ENCODE measurements at regions not wholly inside any gene's neighbourhood (a gene's known extent, or its start where the extent isn't known, plus 50 kb on each side); places are given as distances from the start of the nearest gene placed in this dataset.

DNA sequence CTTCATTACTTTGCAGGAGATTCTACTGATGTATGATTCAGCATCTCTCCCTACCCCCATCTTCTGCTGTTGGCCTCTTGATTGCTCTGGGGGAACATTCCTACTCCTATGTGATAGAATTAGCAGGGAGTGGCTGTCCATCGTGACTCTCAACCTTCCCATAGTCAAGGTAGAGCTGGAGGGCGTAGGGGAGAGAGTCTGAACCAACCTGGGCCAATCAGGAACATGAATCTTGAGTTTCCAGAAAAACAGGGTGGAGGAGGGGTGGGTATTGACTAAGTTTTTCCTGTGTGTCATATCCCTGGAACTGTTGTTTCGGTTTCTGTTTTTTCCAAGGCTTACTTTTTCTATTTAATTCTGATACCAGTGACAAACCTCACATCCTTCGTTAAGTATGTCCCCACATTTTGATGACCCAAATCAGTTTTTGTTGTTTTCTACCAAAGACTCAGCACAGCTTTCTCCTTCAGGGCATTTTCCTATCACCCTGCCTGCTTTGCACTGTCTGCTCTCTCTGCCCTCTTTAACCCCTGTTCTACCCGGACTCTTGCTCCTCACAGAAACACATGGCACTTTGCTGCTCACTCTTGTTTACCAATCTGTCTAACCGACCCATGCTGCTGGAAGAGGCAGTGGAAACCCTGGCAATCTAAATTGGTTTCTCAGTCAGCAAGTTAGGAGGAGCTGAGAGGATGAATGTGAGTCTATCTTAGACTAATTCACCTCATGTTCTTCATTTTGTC, 1428.3 kb downstream of the AACS start:
- Histone ChIP-seq H3K4me1 (ENCODE audit: low read depth) (no peaks in the 10 kb centered on the region), H3K27ac (no peak overlapping the region), H3K36me3 (no peaks in the 10 kb centered on the region), H3K27me3 (no peaks in the 10 kb centered on the region), H3K4me3 (no peak overlapping the region), H3K9me3 (ENCODE audit: low read depth) (no peaks in the 10 kb centered on the region)
- peak in 1 of 2 donors; percentile 37 for DNase-seq (ENCODE audit: low read depth in 1 of 2, low spot score in 1 of 2)
- TF ChIP-seq, protein P1, sequence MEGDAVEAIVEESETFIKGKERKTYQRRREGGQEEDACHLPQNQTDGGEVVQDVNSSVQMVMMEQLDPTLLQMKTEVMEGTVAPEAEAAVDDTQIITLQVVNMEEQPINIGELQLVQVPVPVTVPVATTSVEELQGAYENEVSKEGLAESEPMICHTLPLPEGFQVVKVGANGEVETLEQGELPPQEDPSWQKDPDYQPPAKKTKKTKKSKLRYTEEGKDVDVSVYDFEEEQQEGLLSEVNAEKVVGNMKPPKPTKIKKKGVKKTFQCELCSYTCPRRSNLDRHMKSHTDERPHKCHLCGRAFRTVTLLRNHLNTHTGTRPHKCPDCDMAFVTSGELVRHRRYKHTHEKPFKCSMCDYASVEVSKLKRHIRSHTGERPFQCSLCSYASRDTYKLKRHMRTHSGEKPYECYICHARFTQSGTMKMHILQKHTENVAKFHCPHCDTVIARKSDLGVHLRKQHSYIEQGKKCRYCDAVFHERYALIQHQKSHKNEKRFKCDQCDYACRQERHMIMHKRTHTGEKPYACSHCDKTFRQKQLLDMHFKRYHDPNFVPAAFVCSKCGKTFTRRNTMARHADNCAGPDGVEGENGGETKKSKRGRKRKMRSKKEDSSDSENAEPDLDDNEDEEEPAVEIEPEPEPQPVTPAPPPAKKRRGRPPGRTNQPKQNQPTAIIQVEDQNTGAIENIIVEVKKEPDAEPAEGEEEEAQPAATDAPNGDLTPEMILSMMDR (IDR thresholded peaks at IDR 0.05; ENCODE audit: low read depth, low read length): no peak

DNA sequence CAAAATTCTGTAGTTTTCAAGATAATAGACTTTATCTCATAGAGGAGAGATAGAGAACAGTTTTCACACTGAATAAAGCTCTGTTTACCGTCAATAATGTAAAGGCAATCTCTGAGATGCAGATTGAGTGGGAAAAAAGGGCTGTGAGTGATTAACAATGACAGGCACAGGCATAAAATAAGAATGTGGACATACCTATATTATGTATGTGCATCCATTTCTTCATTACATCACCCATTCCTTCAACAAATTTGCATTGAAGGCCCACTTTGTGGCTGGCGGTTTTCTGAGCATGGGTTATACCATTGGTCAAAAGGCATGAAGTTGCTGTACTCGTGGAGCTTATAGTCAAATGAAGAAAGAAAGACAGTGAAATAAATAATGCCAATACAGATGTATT, 1431.0 kb downstream of the AACS start:
- H3K36me3 ChIP-seq: no peaks in the 10 kb centered on the region
- H3K4me3 ChIP-seq: no peak overlapping the region
- H3K4me1 ChIP-seq (ENCODE audit: low read depth): no peaks in the 10 kb centered on the region
- DNase-seq (ENCODE audit: low read depth in 1 of 2, low spot score in 1 of 2): no peak
- no peak overlapping the region for H3K27ac ChIP-seq
- no peaks in the 10 kb centered on the region for H3K9me3 ChIP-seq (ENCODE audit: low read depth)
- TF ChIP-seq, protein P1 (IDR thresholded peaks at IDR 0.05; ENCODE audit: low read depth, low read length): no peak
- no peaks in the 10 kb centered on the region for H3K27me3 ChIP-seq

DNA sequence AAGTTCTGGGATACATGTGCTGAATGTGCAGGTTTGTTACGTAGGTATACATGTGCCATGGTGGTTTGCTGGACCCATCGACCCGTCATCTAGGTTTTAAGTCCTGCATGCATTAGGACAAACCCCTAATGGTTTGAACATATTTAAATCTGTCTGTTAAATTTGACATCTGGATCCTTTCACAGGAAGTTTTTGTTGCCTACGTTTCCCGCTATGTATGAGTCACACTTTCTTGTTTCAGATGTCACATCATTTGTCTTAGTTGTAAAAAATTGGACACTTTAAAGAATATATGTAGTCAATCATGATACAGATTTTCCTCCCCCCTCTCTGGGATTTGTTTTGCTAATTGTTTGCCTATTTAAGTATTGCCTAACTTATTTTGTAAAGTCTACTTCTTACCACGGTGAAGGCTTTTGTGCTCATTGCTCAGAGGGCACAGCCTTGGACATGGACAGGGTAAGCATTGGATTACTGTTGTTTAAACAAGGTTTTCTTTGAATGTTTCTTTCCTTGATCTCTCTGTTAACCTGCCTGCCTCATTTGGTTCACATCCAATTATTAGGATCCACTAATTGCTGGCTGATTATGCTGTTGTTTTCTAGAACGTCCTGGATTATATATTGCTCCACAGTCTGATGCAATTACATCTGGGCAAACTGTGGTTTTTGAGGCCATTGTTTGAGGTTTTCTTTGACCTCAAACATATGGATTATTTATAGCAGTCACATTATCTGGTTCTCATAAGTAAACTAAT, 1441.4 kb downstream of the AACS start:
- TF ChIP-seq, protein P1 (IDR thresholded peaks at IDR 0.05; ENCODE audit: low read depth, low read length): no peak
- no peak for DNase-seq (ENCODE audit: low read depth in 1 of 2, low spot score in 1 of 2)
- no peak overlapping the region for H3K4me3 ChIP-seq

DNA sequence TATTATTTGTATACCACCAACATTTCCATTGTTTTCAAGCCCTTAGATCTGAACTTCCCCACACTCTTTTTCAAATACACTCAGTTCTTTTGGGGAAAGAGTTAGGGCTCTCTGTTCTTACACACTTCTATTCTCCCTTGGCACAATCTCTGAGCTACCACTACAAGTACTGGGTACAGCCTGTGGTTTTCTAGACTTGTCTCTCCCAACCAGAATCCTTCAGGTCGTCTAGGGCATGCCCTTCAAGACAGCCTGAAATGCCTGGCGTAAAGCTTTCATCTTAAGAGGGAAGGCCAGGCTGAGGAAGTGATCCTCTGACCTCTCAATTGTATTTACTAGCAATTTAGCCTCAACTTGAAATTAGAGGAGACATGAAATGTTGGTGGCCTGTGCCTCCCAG, 1442.0 kb downstream of the AACS start:
- no peak overlapping the region for H3K27ac ChIP-seq
- no peaks in the 10 kb centered on the region for H3K36me3 ChIP-seq
- no peak overlapping the region for H3K4me3 ChIP-seq
- TF ChIP-seq, protein P1 (IDR thresholded peaks at IDR 0.05; ENCODE audit: low read depth, low read length): no peak
- no peaks in the 10 kb centered on the region for H3K9me3 ChIP-seq (ENCODE audit: low read depth)
- no peaks in the 10 kb centered on the region for H3K27me3 ChIP-seq
- no peak for DNase-seq (ENCODE audit: low read depth in 1 of 2, low spot score in 1 of 2)
- no peaks in the 10 kb centered on the region for H3K4me1 ChIP-seq (ENCODE audit: low read depth)

More for the DNA sequence above, 1441.4 kb downstream of the AACS start:
- H3K27ac ChIP-seq: no peak overlapping the region
- H3K27me3 ChIP-seq: no peaks in the 10 kb centered on the region
- H3K4me1 ChIP-seq (ENCODE audit: low read depth): no peaks in the 10 kb centered on the region
- no peaks in the 10 kb centered on the region for H3K36me3 ChIP-seq
- H3K9me3 ChIP-seq (ENCODE audit: low read depth): no peaks in the 10 kb centered on the region

DNA sequence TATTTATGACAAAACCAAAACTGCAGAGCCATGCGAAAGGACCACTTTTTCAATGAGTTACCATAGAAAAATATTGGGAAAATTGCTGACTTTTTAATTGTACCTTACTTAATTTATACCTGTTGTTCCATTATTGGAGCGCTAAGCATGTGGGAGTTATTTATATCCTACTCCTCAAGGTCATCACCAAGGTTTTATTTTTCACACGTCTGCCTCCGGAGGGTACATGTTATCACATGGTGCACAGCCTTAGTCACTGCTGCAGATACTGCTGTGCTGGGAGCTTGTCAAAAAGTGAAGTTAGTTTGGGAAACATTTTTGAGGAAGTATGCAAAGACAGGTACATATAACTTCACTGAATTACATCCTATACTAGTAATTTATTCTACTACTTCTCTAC, 1444.3 kb downstream of the AACS start:
- no peaks in the 10 kb centered on the region for H3K4me1 ChIP-seq (ENCODE audit: low read depth)
- no peaks in the 10 kb centered on the region for H3K36me3 ChIP-seq
- no peaks in the 10 kb centered on the region for H3K27me3 ChIP-seq
- H3K9me3 ChIP-seq (ENCODE audit: low read depth): no peaks in the 10 kb centered on the region
- no peak for DNase-seq (ENCODE audit: low read depth in 1 of 2, low spot score in 1 of 2)
- no peak overlapping the region for H3K4me3 ChIP-seq
- H3K27ac ChIP-seq: no peak overlapping the region
- TF ChIP-seq, protein P1 (IDR thresholded peaks at IDR 0.05; ENCODE audit: low read depth, low read length): no peak
